RWPE2 (cell line): ENCODE measurements at regions not wholly inside any gene's neighbourhood (a gene's known extent, or its start where the extent isn't known, plus 50 kb on each side); places are given as distances from the start of the nearest gene placed in this dataset.

Experiments used
- ATAC-seq: fragments of 200-7000 bp; cut with Tn5 transposase; 3 replicates; pipeline ENCODE4 v1.9.1; 2021; ENCODE audit warnings: low read depth
- DNase-seq: peaks from one replicate; pipeline ENCODE4 v3.0.0-alpha.2; 2020; ENCODE audit warnings: low spot score
- H3K27ac ChIP-seq: fragments of 450-650 bp; 2 replicates; pipeline ENCODE4 v1.5.1; 2017; ENCODE audit warnings: mild to moderate bottlenecking; ENCODE audit not compliant: poor library complexity, severe bottlenecking
- H3K27me3 ChIP-seq: fragments of 250-450 bp; sonication (Bioruptor Pico); 2 replicates; pipeline ENCODE4 v1.5.1; 2021; ENCODE audit warnings: mild to moderate bottlenecking, moderate library complexity; ENCODE audit not compliant: insufficient read depth, poor library complexity, severe bottlenecking
- H3K36me3 ChIP-seq: fragments of 250-450 bp; sonication (Bioruptor Pico); 2 replicates; pipeline ENCODE4 v1.5.1; 2020; ENCODE audit warnings: low read depth, mild to moderate bottlenecking, moderate library complexity
- H3K4me1 ChIP-seq: fragments of 250-450 bp; sonication (Bioruptor Pico); 2 replicates; pipeline ENCODE4 v1.5.1; 2021; ENCODE audit warnings: mild to moderate bottlenecking, moderate library complexity; ENCODE audit not compliant: insufficient read depth, poor library complexity, severe bottlenecking
- H3K4me3 ChIP-seq: fragments of 250-450 bp; sonication (Bioruptor Pico); 2 replicates; pipeline ENCODE4 v1.5.1; 2021; ENCODE audit warnings: mild to moderate bottlenecking, moderate library complexity; ENCODE audit not compliant: severe bottlenecking
- H3K9me3 ChIP-seq: fragments of 250-450 bp; sonication (Bioruptor Pico); 2 replicates; pipeline ENCODE4 v1.5.1; 2021; ENCODE audit warnings: mild to moderate bottlenecking, moderate library complexity; ENCODE audit not compliant: severe bottlenecking
- TF ChIP-seq, protein P1 (sequence below): fragments of 450-650 bp; IDR thresholded peaks from one replicate; pipeline ENCODE4 v1.5.1; 2017; ENCODE audit warnings: mild to moderate bottlenecking, moderate library complexity; ENCODE audit not compliant: poor library complexity, severe bottlenecking

- ATAC-seq = no peak
- H3K4me1 ChIP-seq = no peaks in the 10 kb centered on the region
- DNase-seq = no peak
- H3K9me3 ChIP-seq = peaks cover 2% of the 10 kb centered on the region
- H3K36me3 ChIP-seq = no peaks in the 10 kb centered on the region
- TF ChIP-seq, protein P1, sequence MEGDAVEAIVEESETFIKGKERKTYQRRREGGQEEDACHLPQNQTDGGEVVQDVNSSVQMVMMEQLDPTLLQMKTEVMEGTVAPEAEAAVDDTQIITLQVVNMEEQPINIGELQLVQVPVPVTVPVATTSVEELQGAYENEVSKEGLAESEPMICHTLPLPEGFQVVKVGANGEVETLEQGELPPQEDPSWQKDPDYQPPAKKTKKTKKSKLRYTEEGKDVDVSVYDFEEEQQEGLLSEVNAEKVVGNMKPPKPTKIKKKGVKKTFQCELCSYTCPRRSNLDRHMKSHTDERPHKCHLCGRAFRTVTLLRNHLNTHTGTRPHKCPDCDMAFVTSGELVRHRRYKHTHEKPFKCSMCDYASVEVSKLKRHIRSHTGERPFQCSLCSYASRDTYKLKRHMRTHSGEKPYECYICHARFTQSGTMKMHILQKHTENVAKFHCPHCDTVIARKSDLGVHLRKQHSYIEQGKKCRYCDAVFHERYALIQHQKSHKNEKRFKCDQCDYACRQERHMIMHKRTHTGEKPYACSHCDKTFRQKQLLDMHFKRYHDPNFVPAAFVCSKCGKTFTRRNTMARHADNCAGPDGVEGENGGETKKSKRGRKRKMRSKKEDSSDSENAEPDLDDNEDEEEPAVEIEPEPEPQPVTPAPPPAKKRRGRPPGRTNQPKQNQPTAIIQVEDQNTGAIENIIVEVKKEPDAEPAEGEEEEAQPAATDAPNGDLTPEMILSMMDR = no peak
- H3K27ac ChIP-seq = no peak overlapping the region
- no peak overlapping the region for H3K4me3 ChIP-seq
- H3K27me3 ChIP-seq = no peaks in the 10 kb centered on the region
Measured at GRCh38 chr7:81135324-81135723, 216.5 kb upstream of the SEMA3C start.

DNA sequence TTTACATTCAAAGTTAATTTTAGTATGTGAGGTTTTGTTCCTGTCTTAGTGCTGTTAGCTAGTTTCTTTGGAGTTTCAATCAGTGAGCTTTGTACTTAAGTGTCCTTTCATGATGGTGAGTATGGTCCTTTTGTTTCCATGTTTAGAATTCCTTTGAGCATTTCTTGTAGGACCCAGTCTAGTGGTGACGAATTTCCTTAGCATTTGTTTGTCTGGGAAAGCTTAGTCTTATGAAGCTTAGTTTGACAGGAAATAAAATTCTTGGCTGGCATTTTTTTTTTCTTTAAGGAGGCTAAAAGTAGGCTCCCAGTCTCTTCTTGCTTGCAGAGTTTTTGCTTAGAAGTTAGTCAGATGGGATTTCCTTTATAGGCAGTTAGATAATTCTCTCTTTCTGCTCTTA, 209.2 kb upstream of the SEMA3C start:
- ATAC-seq = no peak
- no peak for DNase-seq
- TF ChIP-seq, protein P1 = no peak
- no peaks in the 10 kb centered on the region for H3K36me3 ChIP-seq
- H3K4me3 ChIP-seq = no peak overlapping the region
- no peak overlapping the region for H3K27ac ChIP-seq
- no peaks in the 10 kb centered on the region for H3K27me3 ChIP-seq
- H3K9me3 ChIP-seq = peaks cover 7% of the 10 kb centered on the region
- H3K4me1 ChIP-seq = no peaks in the 10 kb centered on the region

DNA sequence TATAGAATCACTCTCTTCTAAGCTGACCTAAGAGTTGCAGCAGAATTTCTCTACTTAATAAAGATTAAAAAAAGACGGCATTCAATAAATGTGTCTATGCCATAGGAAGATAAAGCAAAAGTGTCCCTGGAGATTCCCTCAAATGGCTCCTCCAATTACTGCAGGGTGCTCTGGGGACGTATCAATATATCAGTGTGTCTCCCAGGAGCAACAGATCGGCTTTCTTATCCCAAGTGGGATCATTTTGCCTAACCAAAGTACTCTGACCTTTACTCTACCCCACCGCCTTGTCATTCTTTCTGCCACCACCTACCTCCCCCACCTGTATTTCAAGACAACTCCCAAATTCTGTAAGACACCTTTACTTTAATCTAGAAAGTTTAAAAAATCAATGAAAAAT, 202.0 kb upstream of the SEMA3C start:
- no peak overlapping the region for H3K27ac ChIP-seq
- H3K36me3 ChIP-seq = no peaks in the 10 kb centered on the region
- H3K27me3 ChIP-seq = no peaks in the 10 kb centered on the region
- H3K9me3 ChIP-seq = peaks cover 2% of the 10 kb centered on the region
- ATAC-seq (no peak), DNase-seq (no peak)
- no peak overlapping the region for H3K4me3 ChIP-seq
- H3K4me1 ChIP-seq = no peaks in the 10 kb centered on the region
- TF ChIP-seq, protein P1 = no peak

DNA sequence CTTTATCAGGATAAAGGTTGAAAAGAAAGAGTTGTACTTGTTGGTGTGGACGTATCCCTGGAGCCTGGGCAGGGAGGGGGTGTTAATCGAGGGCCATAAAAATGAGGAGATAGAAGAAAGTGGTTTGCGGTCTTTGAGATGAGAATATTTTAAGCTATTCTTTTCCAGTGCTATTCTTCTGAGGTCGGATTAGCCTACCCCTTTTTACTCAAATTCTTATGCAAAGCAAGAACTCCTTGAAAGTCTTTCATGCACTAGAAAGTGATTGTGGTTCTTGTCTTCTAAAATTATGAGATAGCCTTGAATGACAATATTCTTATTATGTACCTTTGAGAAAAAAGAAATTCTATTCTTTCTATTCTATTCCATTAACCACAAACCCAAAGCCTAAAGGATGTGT, 201.3 kb upstream of the SEMA3C start:
- H3K9me3 ChIP-seq = peaks cover 2% of the 10 kb centered on the region

DNA sequence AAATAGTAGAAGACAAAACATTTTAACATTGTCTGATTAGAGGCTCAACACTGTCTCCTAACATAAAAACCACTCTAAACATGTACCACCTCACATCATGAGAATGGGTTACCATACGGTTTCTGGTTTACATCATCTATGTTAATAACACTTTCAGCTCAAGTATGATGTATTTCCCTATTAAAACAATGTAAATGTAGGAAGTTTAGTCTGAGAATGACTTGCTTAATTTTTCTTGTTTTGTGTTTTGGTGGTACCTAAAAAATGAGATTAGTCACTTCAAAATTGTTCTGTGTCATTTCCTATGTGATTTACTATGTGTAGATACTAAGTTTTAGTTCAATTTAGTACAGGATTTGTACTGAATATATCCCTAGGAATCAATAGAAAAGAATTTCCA, 195.8 kb upstream of the SEMA3C start:
- Histone ChIP-seq H3K4me1 (peaks cover 5% of the 10 kb centered on the region), H3K9me3 (peaks cover 2% of the 10 kb centered on the region), H3K36me3 (no peaks in the 10 kb centered on the region), H3K4me3 (no peak overlapping the region), H3K27me3 (no peaks in the 10 kb centered on the region), H3K27ac (no peak overlapping the region)
- TF ChIP-seq, protein P1 = no peak
- ATAC-seq (no peak), DNase-seq (no peak)

More for the DNA sequence above, 201.3 kb upstream of the SEMA3C start:
- Histone ChIP-seq H3K4me1 (no peaks in the 10 kb centered on the region), H3K27ac (no peak overlapping the region), H3K36me3 (no peaks in the 10 kb centered on the region), H3K27me3 (no peaks in the 10 kb centered on the region), H3K4me3 (no peak overlapping the region)
- DNase-seq (no peak), ATAC-seq (no peak)
- TF ChIP-seq, protein P1 = no peak
